Ectodermal cell (in vitro differentiated cells): ENCODE measurements at regions not wholly inside any gene's neighbourhood (a gene's known extent, or its start where the extent isn't known, plus 50 kb on each side); places are given as distances from the start of the nearest gene placed in this dataset.

ENCODE experiments used
- H3K27ac ChIP-seq: 2 replicates; pipeline ENCODE4 v1.7.0; 2013; ENCODE audit warnings: mild to moderate bottlenecking, low read depth, low read length; ENCODE audit not compliant: insufficient read depth, poor library complexity, severe bottlenecking
- H3K27me3 ChIP-seq: 2 replicates; pipeline ENCODE4 v1.7.0; 2013; ENCODE audit warnings: mild to moderate bottlenecking, low read length; ENCODE audit not compliant: insufficient read depth, control insufficient read depth, poor library complexity, severe bottlenecking
- H3K36me3 ChIP-seq: one replicate; pipeline ENCODE4 v1.7.0; 2013; ENCODE audit warnings: low read length; ENCODE audit not compliant: control insufficient read depth, insufficient read depth
- H3K4me1 ChIP-seq: one replicate; pipeline ENCODE4 v1.7.0; 2013; ENCODE audit warnings: low read length; ENCODE audit not compliant: control insufficient read depth, insufficient read depth
- H3K4me3 ChIP-seq: 2 replicates; pipeline ENCODE4 v1.7.0; 2013; ENCODE audit warnings: low read depth, low read length, control low read depth; ENCODE audit not compliant: insufficient read depth
- H3K9me3 ChIP-seq: 2 replicates; pipeline ENCODE4 v1.7.0; 2013; ENCODE audit warnings: mild to moderate bottlenecking, low read length, moderate library complexity; ENCODE audit not compliant: control insufficient read depth
- WGBS, 2 experiments: methylation state at CpG; one replicate each; pipeline ENCODE4 v1.1.7; 2013; ENCODE audit warnings: missing lambda C conversion rate in 2 of 2; 5-methylcytosine and 5-hydroxymethylcytosine counted together

- Histone ChIP-seq H3K9me3 (no peaks in the 10 kb centered on the region), H3K36me3 (no peaks in the 10 kb centered on the region), H3K27me3 (no peaks in the 10 kb centered on the region), H3K4me1 (peaks cover 12% of the 10 kb centered on the region), H3K4me3 (no peak overlapping the region), H3K27ac (no peak overlapping the region)
- WGBS, 2 experiments, result 18% methylated on average over 1 of the region's 1 CpG
Observed at GRCh38 chr3:117405359-117405758, 695.8 kb downstream of the TUSC7 start.

GRCh38 chr3:117407317-117407716 is 697.7 kb downstream of the TUSC7 start:
- no peaks in the 10 kb centered on the region for H3K9me3 ChIP-seq
- no peaks in the 10 kb centered on the region for H3K27me3 ChIP-seq
- H3K4me1 ChIP-seq, result no peaks in the 10 kb centered on the region
- no peak overlapping the region for H3K4me3 ChIP-seq
- H3K27ac ChIP-seq, result no peak overlapping the region
- H3K36me3 ChIP-seq, result no peaks in the 10 kb centered on the region

- no peaks in the 10 kb centered on the region for H3K27me3 ChIP-seq
- no peaks in the 10 kb centered on the region for H3K9me3 ChIP-seq
- H3K36me3 ChIP-seq, result no peaks in the 10 kb centered on the region
- no peak overlapping the region for H3K27ac ChIP-seq
- no peak overlapping the region for H3K4me3 ChIP-seq
- H3K4me1 ChIP-seq, result no peaks in the 10 kb centered on the region
Observed at GRCh38 chr3:117408811-117409210, 699.2 kb downstream of the TUSC7 start.

GRCh38 chr3:117409256-117409655 is 699.7 kb downstream of the TUSC7 start:
- Histone ChIP-seq H3K9me3 (no peaks in the 10 kb centered on the region), H3K27ac (no peak overlapping the region), H3K27me3 (no peaks in the 10 kb centered on the region), H3K4me3 (no peak overlapping the region), H3K4me1 (no peaks in the 10 kb centered on the region), H3K36me3 (no peaks in the 10 kb centered on the region)
- WGBS, 2 experiments, result no CpG with 5 or more reads among the region's 1 CpG

- no peak overlapping the region for H3K27ac ChIP-seq
- H3K27me3 ChIP-seq, result no peaks in the 10 kb centered on the region
- H3K4me1 ChIP-seq, result no peaks in the 10 kb centered on the region
- H3K36me3 ChIP-seq, result no peaks in the 10 kb centered on the region
- no peaks in the 10 kb centered on the region for H3K9me3 ChIP-seq
- WGBS, 2 experiments, result 68 to 73% methylated on average over 3 of the region's 3 CpGs
- no peak overlapping the region for H3K4me3 ChIP-seq
Observed at GRCh38 chr3:117409701-117410459, 700.3 kb downstream of the TUSC7 start.

GRCh38 chr3:117411971-117412370 is 702.4 kb downstream of the TUSC7 start:
- 84 to 94% methylated on average over 1 to 4 of the region's 4 CpGs for WGBS, 2 experiments
- H3K4me3 ChIP-seq, result no peak overlapping the region
- H3K36me3 ChIP-seq, result no peaks in the 10 kb centered on the region
- no peaks in the 10 kb centered on the region for H3K9me3 ChIP-seq
- H3K4me1 ChIP-seq, result no peaks in the 10 kb centered on the region
- H3K27me3 ChIP-seq, result no peaks in the 10 kb centered on the region
- no peak overlapping the region for H3K27ac ChIP-seq

- Histone ChIP-seq H3K27me3 (no peaks in the 10 kb centered on the region), H3K9me3 (no peaks in the 10 kb centered on the region), H3K4me3 (no peak overlapping the region), H3K27ac (no peak overlapping the region), H3K36me3 (no peaks in the 10 kb centered on the region), H3K4me1 (no peaks in the 10 kb centered on the region)
- 100% methylated on average over 1 of the region's 1 CpG for WGBS, 2 experiments
Observed at GRCh38 chr3:117417411-117417810, 707.8 kb downstream of the TUSC7 start.

GRCh38 chr3:117427081-117427480 is 717.5 kb downstream of the TUSC7 start:
- WGBS, 2 experiments, result 95 to 100% methylated on average over 1 of the region's 1 CpG
- no peaks in the 10 kb centered on the region for H3K36me3 ChIP-seq
- H3K27ac ChIP-seq, result no peak overlapping the region
- H3K27me3 ChIP-seq, result no peaks in the 10 kb centered on the region
- H3K4me1 ChIP-seq, result no peaks in the 10 kb centered on the region
- no peak overlapping the region for H3K4me3 ChIP-seq
- no peaks in the 10 kb centered on the region for H3K9me3 ChIP-seq

- Histone ChIP-seq H3K4me1 (no peaks in the 10 kb centered on the region), H3K27me3 (no peaks in the 10 kb centered on the region), H3K9me3 (no peaks in the 10 kb centered on the region), H3K27ac (no peak overlapping the region), H3K36me3 (no peaks in the 10 kb centered on the region), H3K4me3 (no peak overlapping the region)
- 60 to 96% methylated on average over 1 of the region's 1 CpG for WGBS, 2 experiments
Observed at GRCh38 chr3:117433427-117433826, 723.8 kb downstream of the TUSC7 start.

- Histone ChIP-seq H3K27me3 (no peaks in the 10 kb centered on the region), H3K9me3 (no peaks in the 10 kb centered on the region), H3K27ac (no peak overlapping the region), H3K36me3 (no peaks in the 10 kb centered on the region), H3K4me3 (no peak overlapping the region), H3K4me1 (no peaks in the 10 kb centered on the region)
Observed at GRCh38 chr3:117434661-117435412, 725.3 kb downstream of the TUSC7 start.
